H1 (cell line): ENCODE measurements at regions not wholly inside any gene's neighbourhood (a gene's known extent, or its start where the extent isn't known, plus 50 kb on each side); places are given as distances from the start of the nearest gene placed in this dataset.

Source experiments
- CHD1 ChIP-seq: IDR thresholded peaks from 2 replicates; pipeline ENCODE4 v1.6.1; 2012; ENCODE audit warnings: low read depth, low read length, improper control_type of control experiment
- CTCF ChIP-seq, 3 experiments: IDR thresholded peaks; 1 replicate in 2 of 3; 2 replicates in 1 of 3; pipeline versions ENCODE4 v1.5.1 to v1.6.1; 2011; ENCODE audit warnings: low read length in 3 of 3, mild to moderate bottlenecking in 3 of 3, inconsistent platforms in 2 of 3, low read depth in 1 of 3, moderate library complexity in 1 of 3; ENCODE audit not compliant: insufficient read depth in 1 of 3; ENCODE audit errors: control extremely low read depth in 1 of 3
- EGR1 ChIP-seq: IDR thresholded peaks from 2 replicates; pipeline ENCODE4 v1.6.1; 2011; ENCODE audit warnings: low read depth, low read length, borderline replicate concordance

GRCh38 chr7:32381024-32381601 lies 109.1 kb downstream of the LSM5 start (continued):
- TF ChIP-seq CTCF (IDR thresholded peaks at IDR 0.05; ENCODE audit: control extremely low read depth in 1 of 3, insufficient read depth in 1 of 3, low read depth in 1 of 3, low read length in 3 of 3) (peak in 2 of 3 experiments; percentile 18 to 42; a peak in 2 of 4 replicates), CHD1 (no peak), EGR1 (no peak)
